RWPE1 (cell line): ENCODE measurements at regions not wholly inside any gene's neighbourhood (a gene's known extent, or its start where the extent isn't known, plus 50 kb on each side); places are given as distances from the start of the nearest gene placed in this dataset.
"Not testable (repeated sequence)": the region's sequence is repeated elsewhere in the genome, so short reads cannot be mapped to it uniquely, and the experiment has no call there.

Source experiments
- CTCF ChIA-PET: fragments of 350-600 bp; sonication (Branson Sonifier 250); formaldehyde crosslinking; extraction: SDS; loops from one replicate; lab custom pipeline; 2021; lab: Yijun Ruan, JAX
- POLR2A ChIA-PET: fragments of 400-600 bp; formaldehyde crosslinking; extraction: SDS; loops from one replicate; lab custom pipeline; 2020; ENCODE audit warnings: antibody characterized with exemption; ENCODE audit not compliant: low non-redundant PET; lab: Yijun Ruan, JAX
- DNase-seq: peaks from one replicate; pipeline ENCODE4 v3.0.0; 2012; ENCODE audit warnings: low spot score
- H3K27ac ChIP-seq: fragments of 450-650 bp; 2 replicates; pipeline ENCODE4 v1.5.1; 2017
- TF ChIP-seq, protein P1 (sequence below): fragments of 450-650 bp; conservative IDR thresholded peaks from 2 replicates; pipeline ENCODE4 v1.5.1; 2017; ENCODE audit warnings: low read depth, mild to moderate bottlenecking

DNA sequence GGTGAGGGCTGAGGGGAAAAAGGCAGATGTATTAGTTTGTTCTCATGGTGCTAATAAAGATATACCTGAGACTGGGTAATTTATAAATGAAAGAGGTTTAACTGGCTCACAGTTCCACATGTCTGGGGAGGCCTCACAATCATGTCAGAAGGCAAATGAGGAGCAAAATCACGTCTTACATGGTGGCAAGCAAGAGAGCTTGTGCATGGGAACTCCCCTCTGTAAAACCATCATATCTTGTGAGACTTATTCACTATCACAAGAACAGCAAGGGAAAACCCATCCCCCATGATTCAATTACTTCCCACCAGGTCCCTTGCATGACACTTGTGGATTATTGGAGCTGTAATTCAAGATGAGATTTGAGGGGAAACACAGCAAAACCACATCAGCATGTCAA is 1220.9 kb downstream of the GALC start:
- ChIA-PET CTCF (no interaction called here), POLR2A (no interaction called here)
- H3K27ac ChIP-seq = no peak overlapping the region
- TF ChIP-seq, protein P1, sequence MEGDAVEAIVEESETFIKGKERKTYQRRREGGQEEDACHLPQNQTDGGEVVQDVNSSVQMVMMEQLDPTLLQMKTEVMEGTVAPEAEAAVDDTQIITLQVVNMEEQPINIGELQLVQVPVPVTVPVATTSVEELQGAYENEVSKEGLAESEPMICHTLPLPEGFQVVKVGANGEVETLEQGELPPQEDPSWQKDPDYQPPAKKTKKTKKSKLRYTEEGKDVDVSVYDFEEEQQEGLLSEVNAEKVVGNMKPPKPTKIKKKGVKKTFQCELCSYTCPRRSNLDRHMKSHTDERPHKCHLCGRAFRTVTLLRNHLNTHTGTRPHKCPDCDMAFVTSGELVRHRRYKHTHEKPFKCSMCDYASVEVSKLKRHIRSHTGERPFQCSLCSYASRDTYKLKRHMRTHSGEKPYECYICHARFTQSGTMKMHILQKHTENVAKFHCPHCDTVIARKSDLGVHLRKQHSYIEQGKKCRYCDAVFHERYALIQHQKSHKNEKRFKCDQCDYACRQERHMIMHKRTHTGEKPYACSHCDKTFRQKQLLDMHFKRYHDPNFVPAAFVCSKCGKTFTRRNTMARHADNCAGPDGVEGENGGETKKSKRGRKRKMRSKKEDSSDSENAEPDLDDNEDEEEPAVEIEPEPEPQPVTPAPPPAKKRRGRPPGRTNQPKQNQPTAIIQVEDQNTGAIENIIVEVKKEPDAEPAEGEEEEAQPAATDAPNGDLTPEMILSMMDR = no peak
- no peak for DNase-seq

DNA sequence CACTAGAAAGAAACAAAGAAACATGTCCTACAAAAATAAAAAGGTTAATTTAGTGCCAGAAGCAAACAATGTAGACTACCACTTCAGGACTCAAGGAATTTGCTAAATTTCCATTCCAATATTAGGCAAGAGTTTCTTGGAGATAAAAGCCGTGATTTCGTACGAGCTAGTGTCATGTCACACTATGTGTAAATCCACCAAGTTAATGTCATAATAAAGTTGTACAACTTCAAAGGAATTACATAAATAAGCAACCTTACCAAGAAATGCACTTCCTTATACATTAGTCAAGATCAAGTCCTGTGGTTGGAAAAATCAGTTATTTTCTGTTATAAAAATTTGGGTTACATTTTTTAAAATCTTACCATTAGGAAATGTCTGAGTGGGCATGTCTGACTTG is 1222.8 kb downstream of the GALC start:
- CTCF ChIA-PET = no interaction called here

DNA sequence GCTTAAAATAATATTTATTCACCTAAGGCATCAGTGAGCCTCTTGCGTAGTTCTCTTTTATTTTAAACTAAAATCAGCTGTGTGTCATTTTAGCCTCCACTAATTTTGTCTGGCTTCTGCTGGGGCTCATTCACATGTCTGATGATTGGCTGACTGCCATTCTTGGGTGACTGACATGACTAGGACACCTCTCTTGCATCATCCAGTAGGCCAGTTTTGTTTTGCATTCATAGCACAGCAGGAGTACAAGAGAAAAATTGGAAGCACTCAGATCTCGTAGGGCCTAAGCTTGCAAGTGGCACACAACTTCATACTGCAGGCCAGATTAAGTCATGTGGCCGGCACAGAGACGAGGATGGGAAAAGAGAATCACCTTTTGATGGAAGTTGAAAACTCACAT is 1226.5 kb downstream of the GALC start:
- no peak for DNase-seq
- CTCF ChIA-PET = no interaction called here
- TF ChIP-seq, protein P1 = no peak
- H3K27ac ChIP-seq = no peak overlapping the region
- POLR2A ChIA-PET = no interaction called here

More for the DNA sequence above, 1222.8 kb downstream of the GALC start:
- H3K27ac ChIP-seq = no peak overlapping the region
- no peak for DNase-seq
- TF ChIP-seq, protein P1 = no peak
- POLR2A ChIA-PET = no interaction called here

DNA sequence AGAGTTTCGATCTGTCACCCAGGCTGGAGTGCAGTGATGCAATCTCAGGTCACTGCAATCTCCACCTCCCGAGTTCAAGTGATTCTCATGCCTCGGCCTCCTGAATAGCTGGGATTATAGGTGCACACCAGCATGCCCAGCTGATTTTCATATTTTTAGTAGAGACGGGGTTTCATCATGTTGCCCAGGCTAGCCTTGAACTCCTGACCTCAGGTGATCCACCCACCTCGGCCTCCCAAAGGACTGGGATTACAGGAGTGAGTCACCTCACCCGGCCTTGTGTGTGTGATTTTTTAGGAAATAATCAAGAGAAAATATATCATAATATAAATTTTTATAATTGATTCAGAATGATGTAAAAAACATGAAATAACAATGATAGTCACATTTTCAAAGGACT is 1231.4 kb downstream of the GALC start:
- ChIA-PET POLR2A (no interaction called here), CTCF (no interaction called here)
- TF ChIP-seq, protein P1 = no peak
- no peak overlapping the region for H3K27ac ChIP-seq
- DNase-seq = no peak

DNA sequence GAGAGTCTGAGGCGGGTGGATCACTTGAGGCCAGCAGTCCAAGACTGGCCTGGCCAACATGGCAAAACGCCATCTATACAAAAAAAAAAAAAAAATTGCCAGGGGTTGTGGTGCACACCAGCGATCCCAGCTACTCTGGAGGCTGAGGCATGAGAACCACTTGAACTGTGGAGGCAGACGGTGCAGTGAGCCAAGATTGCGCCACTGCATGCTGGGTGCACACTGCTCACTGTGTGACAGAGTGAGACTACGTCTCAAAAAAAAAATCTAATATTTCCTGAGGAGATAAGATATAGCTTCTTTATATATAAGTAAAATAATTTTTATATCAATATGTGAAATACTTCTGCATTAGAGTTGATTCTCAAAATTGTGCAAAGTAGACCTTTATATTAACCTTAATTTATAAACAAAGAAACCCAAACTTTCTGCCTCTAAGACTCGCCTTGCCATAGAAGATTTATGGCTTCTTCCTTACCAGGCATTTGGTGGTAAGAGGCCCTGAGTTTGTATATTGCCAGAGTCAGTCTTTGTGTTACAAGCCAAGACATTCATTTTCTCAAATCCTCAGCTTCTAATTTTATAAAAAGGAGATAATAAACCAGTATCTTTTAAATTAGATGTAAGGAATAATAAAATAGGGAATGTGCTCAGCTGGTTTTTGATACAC is 1226.7 kb downstream of the FLRT2 start:
- no peak overlapping the region for H3K27ac ChIP-seq
- ChIA-PET CTCF (interaction anchor here (0.6 kb wide), 1 partner anchor 1131 kb away, joined by 3 read pairs; no protein-coding TSS in a partner anchor), POLR2A (no interaction called here)
- no peak for DNase-seq
- TF ChIP-seq, protein P1 = no peak

DNA sequence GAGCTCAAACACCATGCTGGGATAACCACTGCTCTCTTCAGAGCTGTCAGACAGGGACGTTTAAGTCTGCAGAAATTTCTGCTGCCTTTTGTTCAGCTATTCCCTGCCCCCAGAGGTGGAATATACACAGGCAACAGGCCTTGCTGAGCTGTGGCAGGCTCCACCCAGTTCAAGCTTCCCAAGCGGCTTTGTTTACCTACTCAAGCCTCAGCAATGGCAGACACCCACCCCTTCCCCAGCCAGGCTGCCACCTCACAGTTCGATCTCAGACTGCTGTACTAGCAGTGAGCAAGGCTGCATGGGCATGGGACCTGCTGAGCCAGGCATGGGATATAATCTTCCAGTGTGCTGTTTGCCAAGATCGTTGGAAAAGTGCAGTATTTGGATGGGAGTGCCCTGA is 1220.5 kb downstream of the FLRT2 start:
- POLR2A ChIA-PET, H3K27ac ChIP-seq, DNase-seq, CTCF ChIA-PET: not testable (repeated sequence)

DNA sequence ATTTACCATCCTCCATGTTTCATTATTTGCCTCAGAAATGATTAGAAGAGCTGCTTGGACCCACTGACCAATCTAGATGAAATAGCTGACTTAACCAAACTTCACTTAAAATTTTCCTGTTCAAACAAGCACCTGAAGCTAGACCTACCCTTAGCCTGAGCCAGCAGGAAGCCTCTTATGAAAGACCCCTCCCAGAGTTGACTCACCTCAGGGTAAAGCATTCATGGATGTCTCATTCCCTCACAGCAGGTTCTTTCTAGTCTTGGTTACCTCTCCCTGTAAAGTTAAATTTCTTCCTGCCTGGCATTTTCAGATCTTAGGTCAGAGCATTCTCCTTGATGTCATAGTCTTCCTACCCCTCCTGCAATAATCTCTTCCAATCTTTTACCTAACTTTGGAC is 1209.8 kb downstream of the FLRT2 start:
- TF ChIP-seq, protein P1 = no peak
- ChIA-PET CTCF (no interaction called here), POLR2A (no interaction called here)
- no peak overlapping the region for H3K27ac ChIP-seq
- DNase-seq = peak; percentile 1

DNA sequence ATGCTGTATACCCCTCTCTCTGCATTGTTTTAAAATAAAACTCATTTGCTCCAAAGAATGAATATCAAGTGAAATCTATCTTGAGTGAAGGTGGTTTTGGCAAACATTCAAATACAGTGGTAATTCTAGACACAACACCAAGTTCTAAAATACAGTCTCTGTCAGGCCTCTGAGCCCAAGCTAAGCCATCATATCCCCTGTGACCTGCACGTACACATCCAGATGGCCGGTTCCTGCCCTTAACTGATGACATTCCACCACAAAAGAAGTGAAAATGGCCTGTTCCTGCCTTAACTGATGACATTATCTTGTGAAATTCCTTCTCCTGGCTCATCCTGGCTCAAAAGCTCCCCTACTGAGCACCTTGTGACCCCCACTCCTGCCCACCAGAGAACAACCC is 1201.5 kb downstream of the FLRT2 start:
- CTCF ChIA-PET, POLR2A ChIA-PET, DNase-seq, H3K27ac ChIP-seq: not testable (repeated sequence)
